NCI-H446 (cell line): ENCODE measurements at regions not wholly inside any gene's neighbourhood (a gene's known extent, or its start where the extent isn't known, plus 50 kb on each side); places are given as distances from the start of the nearest gene placed in this dataset.

Experiments used
- DNase-seq, 2 experiments: peaks; one replicate each; lab custom pipeline; 2025; lab: John Stamatoyannopoulos, UW

DNA sequence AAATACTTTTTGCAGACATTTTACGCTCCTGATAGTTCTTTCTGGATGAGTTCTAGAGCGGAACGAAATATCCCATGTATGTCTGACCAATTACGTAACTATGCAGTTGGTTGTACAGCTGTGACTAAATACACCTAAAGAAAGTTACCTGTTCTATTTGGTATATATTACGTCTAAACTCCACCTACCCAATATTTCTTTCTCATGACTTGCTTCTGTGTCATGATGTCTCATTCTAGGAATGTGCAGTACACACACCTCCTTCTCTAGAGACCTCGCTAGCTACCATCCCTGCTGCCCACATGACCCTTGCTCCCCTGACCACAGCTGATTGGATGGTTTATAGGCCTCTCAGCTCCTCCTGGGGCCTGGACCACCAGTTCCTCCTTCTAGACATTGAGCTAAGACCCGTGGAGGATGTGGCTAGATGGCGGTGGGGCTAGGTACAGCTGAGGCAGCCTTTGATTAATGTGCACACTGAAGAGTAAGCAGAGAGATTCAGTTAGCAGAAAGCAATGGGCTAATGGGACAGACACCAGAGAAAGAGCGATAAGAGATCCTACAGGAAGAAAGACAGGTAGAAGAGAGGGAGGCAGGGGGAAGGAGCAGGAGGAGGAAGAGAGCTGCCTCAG is 422.1 kb downstream of the COG6 start:
- no peak for DNase-seq

DNA sequence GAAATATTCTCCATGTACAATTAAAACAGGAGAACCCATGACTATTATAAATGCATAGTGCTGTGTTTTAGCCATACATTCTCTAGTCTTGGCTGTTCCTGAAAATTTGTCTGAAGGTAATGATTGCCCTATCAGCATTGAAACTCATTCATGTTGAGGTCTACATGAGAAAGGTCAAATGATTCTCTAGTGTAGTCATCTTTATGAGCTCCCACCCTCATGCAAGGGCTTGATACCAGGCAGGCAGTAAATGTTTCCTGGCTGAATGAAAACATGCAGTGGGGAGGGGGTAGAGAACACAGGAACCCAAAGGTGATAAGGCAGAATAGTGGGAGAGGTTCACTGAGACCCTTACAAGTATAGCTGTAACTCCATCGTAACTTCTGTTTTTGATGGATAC is 424.3 kb downstream of the COG6 start:
- no peak for DNase-seq

DNA sequence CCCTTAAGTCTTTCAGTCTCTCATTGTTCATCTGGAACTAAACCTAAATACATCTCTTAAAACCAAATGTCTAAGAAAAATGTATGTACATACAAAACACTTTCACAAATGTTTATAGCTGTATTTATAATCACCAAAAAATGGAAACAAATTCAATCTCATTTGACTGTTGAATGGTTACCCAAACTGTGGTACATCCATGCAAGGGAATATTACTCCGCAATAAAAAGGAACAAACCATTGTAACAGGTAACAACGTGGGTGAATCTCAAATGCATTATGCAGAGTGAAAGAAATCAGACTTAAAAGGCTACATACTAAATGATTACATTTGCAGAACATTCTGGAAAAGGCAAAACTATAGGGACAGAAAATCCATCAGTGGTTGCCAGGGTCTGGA is 425.2 kb downstream of the COG6 start:
- no peak for DNase-seq

DNA sequence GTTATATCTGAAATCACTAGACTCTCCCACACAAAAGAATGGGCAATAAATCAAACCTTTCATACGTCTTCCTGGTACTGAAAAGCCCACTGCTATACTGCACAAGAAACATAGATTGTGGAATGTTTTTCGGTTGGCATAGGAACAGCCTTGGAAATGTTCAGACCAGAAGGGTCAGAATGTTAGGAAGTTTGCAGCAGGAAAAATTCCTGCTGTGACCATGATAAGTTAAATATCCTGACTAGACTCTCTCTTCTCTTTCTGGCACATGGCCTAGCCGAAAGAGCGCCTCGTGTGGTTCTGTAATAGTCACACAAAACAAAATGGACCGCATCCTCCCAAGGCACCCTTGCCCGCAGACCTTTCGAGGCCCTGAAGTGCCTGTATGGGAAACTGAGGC is 427.2 kb downstream of the COG6 start:
- DNase-seq, result no peak

DNA sequence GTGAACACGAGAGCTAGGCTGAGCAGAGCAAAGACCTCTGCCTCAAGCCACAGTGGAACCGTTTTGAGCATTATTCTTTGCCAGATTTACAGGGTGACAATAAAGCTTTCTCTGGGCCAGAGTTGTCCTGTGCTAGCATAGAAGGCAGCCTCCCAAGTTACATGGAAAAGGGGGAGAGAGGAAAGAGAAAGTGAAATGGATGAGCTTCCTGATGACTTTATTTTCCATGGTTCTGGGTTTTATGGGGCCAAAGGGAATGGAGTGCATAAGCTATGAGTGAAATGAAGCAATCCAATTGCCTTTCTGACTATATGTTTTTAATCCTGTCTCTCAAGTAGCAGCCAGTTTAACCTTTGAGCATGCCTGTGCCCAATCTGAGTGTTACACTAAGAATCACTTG is 428.4 kb downstream of the COG6 start:
- DNase-seq, result no peak

DNA sequence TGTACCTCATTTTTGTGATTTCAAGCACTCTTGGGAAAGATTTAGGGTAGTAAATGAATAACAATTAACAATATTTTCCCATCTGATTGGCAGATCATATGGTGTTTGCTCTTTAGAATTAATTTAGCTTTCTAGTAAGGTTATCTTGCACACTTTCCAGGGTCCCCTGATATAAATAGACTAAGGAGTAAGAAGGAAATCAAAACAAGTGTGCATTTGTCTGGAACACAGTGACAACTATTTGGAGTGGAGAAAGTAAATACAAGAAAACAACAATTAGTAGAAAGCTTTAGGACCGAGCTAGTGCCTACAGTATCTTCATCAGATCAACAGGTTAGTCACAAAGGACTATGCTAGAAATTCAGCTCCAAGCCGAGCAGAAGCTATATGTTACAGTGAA is 429.5 kb downstream of the COG6 start:
- no peak for DNase-seq

DNA sequence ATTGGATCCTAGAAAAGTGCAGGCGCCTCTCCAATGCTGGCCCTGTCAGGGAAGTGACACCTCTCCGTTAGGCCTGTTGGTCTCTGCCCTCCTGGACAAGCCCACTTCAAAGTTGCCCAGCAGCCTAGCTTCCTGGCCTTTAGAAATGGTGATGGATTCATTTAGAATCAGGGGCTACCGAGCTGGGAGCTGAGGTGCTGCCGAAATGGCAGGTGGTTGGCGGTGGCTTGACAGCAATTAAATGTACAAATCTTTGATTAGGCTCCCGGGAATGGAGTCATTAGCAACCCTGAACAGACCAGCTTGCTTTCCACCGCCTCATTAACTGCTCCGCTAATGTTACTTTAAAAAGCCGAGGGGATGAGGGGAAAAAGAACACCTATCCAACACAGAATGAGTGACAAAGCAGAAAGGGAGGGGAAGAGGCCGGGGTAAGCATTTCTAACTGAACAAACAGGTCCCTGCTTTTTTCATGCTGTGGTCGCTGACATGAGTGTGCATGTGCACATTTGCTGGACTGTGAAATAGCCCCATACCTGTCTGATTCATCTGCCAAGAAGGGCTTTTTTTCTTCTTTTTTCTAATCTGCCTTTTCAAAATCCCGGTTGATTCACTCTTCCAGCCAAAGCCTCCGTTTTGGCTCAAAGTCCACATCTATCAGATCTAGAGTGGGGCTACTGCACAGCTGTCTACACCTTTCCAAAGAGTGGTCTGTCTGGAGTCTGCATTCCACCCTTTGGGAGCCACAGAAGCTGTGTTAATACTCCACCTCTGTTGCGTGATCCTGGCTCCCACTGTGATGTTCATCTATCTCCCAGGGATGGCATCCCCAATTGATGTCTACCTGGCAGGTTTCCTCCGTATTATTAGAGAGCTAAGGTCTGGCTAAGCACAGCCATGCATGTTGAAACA is 431.9 kb downstream of the COG6 start:
- peak; percentile 58 to 86 for DNase-seq

DNA sequence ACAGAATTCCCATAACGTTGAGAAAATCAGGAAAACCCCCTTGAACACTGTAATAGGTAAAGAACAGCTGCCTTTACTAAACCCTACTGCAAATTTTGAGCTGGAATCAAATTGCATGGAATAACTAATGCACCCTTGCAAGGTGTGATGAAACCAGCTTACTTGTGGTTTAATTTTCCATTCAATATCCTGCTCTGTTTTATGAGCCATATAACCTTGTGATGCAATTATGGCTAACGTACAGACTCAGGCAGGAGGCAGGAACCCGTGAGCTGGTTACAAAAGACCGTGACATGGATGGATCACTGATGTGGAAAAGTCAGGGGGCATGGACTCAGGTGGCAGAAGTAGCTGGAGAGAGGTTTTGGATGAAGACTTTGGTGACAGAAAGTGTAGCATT is 438.6 kb downstream of the COG6 start:
- no peak for DNase-seq

DNA sequence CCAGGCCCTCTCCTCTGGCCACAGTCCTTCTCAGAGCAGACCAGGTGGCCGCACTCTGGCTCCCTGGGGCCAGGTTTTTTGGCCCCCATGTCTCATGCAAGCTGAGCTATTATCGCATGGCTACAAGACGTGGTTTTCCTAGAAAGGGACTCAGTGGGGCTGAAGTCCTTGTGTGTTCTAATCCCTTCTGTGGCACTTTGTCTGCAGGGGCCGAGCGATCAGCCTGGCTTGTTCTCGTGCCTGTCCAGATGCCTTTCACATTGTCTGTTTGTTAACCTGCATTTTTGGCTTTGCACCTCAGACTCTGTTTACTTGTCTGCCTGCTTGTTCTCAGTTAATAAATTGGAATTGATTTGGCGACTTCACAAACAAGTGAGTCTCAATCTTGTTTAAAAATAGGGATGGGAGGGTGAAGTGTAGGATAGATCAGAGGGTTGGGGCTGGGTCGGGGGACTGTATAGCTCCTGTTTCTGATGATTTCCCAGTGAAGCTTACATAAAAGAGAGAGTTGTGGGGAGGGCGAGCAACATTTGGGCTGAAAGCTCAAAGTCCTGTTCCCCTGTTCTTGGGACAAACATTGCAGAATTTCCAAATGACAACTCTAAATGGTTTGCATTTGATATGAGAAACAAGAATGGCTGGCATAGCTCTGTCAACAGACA is 440.4 kb downstream of the COG6 start:
- DNase-seq, result no peak

DNA sequence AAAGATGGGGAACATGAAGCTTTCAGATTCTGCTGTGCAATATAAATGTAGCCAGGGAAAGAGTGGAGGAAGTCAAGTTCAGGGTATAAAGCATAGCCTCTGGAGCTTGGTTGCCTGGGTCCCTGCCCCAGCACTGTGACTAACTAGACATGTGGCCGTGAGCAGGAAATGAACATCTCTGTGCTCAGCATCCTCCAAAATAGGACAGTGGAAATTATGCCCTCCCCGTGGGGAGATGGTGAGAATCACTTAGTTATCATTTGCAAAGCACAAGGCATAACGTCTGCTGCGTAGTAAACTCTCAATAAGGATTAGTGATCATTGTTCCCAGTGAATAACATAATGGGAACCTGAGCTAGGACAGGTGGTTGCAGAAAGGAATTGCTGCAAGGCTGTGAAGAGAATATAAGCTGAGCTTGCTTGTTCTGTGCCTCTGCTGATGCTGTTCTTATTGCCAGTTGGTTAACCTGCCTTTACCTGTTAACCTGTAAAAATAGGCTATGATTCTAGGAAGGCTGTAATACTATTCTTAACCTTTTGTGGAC is 441.0 kb downstream of the COG6 start:
- no peak for DNase-seq

DNA sequence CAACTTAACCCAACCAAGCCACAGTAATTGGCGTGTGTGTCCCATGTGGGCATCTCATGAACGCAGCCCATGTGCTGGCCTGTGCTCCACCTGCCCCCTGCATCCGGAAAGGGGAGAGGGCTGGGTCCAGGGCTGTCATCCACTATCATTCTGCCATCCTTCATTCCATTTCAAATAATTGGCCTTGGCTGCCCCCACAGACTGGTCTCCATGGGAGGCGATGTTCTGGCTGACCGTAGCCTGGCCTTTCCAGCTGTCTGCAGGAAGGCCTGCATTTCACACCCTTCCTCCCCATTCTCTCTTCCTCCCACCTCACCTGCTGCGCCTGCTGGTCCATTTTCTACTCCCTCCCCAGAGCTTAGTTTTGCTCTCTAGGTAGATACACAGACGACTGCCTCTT is 442.8 kb downstream of the COG6 start:
- DNase-seq, result no peak

DNA sequence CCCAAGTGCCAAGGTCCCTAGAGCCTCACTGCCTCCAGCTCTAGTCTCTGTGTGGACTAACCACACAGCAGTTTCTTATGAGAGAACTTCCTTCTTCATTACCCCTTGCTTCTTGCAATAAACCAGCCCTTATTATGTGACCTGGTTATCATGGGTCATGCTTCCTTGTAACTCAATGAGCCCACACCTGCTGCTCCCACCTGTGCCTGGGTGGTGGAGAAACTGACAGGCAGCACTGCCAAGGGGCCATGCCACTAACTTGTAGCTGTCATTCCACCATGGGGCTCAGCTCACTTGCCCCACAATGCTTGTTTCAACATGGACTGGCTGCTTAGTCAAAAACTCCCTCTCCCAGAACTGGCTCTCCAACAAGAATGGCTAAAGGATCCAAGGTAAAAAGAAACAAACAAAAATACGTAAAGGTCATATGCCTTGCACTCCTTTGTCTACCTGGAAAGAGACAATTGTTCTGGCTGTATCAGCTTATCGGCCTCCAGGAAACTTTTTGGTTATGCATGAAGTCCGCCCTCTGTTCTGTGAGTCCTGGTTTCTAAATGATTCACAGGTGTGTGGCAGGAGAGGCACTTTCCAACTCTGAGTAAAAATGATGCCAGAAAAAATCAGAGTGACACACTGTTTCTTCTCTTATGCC is 446.4 kb downstream of the COG6 start:
- no peak for DNase-seq

DNA sequence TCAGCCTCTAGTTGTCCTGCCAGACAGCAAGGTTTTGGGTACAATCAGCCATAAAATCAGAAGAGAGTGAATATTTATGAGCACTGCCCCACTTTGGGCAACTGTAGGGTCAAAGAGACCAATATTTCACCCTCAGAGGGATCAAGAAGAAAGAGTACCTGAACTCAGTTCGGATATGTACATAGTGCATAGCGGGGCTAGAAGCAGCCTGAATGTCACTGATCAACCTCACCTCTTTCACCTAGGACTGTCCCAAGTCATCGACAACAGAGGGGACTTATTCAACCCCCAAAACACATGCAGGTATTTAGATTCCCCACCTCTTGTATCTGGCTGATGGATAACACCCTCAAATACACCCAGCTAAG is 446.9 kb downstream of the COG6 start:
- no peak for DNase-seq

DNA sequence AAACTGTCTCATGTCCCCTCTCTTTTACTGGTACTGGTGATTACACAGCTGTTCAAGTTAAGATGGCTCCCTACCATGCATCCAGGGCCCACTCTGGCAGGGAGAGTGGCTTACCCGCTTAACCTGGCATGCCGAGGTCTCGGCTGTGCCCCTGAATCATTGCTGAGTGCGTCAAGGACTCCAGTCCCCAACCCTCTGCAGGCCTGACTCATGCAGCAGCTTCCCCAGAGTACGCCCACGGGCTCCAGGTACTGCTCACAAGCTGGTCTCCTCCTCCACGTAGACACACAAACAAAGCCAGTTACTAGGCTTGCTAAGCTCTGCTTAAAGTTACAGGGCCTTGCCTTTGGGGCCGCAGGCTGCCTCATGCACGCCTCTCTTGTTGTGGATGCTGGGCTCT is 447.4 kb downstream of the COG6 start:
- no peak for DNase-seq

DNA sequence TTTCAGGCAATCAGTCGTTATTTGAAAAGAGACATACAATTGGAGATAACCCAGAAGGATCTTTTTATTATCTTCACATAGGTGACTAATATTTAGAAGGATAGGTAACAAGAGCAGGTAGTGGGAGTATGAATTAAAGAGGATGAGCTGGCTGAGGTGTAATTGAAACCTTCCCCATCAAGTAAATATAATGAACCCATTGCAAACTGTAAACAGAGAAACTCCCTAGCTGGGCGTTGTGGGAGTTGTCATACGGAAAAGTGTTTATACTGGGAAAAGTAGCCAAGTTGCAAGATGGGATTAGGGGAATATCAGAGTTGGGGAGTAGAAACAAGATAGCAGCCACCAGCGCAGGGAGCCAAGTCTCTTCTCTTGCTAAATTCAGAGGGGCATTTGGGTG is 448.4 kb downstream of the COG6 start:
- no peak for DNase-seq

DNA sequence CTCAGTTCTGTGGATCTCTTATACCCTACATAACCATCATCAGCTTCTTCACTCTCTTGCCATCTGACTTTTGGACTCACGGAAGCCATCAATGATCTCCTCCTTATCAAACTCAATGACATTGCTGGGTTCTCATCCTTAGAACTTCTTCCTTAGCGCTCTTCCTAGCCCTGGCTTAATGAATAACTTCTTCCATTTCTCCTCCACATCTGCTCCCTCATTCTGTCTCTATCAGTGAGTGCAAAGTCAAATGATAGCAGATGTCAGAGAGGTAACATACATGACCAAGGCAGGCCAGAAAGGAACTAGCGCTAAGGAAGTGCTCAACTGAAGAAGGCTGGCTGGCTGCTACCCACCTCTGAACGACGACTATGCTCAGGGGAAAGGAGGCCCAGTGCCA is 449.8 kb downstream of the COG6 start:
- DNase-seq, result no peak

DNA sequence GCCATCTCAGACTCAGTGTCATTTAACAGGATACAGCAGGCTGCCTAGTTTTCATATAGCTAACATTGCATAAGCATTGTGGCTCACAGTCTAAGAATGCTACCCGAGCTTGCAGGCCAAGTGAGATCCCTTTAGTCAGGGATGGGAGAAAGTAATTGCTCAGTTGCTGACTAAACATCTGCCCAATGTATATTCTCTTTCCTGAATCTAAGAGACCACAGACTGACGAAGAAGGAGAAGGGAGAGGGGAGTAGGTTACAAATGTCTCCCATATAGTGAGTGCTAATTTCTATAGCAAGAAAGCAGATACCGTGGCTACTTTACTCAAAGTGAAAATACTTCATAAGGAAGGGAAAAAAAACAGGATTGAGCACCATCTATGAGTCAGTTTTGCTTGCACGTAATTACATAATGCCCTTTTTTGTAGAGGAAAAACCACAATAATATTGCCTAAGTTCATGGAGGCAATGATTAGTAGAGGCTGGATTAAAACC is 453.9 kb downstream of the COG6 start:
- no peak for DNase-seq

DNA sequence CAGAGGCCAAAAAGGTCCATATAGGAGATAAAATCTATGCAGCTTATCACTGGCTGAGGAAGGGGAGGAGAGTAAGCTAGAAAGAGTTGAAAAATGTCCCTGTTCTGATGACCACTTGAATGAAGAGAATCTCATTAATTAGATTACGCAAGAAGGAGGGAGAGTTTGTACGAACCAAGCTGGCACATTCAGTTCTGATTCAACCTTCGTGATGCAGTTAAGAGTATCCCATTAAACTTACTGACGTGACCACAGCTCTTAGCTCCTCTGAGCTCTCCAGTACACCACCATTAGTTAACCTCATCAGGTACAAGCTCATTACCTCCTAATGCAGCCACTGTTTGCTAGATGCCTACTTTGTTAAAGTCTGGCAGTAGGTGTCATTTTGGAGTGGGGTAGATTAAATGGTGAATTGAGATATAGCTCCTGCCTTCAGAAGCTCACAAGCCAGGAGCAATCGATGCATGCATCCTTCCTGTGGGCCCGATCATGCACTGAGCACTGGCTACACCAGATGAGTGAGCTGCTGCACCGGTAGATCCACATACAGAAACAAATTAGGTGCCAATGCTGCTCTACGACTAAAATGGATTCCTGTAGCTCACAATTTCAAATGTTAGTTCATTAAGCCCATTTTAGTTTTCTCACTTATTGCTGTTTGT is 458.3 kb downstream of the COG6 start:
- DNase-seq, result no peak

DNA sequence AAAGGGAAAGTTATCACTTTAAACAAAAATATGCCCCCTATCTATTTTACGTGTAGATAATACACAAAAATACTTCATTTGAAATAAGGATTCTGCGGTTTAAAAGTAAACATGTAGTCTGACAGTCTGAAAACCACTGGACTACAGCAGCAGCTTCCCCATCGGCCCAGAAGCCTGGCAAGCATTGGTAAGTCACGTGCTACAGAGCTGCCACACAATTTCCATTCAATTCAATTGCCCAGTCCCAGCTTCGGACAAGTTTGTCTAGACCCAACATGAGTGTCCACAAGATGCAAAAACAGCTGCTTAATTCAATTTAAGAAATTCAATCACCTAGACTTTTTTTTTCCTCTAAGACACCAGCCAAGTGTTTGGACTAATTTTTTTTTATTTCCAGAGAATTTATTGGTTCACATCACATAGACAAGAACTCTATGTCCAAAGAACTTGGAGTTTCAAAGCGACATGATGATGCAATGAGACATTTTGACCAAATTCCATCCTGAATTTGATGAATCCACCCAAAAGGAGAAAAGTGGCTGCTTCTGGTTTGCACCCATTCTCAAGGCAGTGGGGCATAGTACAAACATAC is 458.9 kb downstream of the COG6 start:
- no peak for DNase-seq

DNA sequence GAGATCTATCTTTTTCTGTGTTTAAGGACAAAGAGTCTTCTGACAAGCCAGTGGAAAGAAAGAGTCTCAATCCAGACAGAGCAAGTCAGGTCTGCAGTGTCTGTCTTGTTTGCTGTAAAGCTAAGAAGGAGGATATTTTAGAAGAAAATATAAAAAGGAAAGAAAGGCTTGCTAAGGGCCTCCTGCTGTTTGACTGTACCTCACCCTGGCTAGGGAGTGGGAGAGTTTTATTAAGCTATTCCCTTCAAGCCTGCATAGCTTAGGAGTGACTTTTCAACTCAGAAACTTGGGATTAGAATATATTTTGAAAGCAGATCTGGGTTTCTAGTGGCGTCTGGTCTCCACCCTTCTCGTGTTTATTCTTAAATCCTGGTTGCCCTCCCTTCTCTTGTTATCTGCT is 460.0 kb downstream of the COG6 start:
- no peak for DNase-seq

DNA sequence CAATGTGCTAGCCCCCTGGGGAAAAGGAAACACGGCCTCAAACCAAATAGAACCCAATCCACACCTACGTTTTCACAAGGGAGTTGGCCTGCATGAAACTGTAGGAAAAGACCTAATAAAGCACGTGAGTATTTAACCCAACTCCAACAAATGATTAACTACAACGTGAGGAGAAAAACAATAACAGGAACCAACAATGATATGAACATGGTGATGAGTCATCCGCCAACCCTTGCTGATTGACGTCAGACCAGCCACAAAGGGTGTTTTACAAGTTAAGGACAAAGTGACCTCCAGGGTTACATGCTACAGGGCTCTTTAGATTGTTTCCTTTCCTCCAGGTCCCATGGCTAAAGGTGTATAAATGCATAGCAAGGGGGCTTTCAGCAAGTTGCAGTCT is 460.5 kb downstream of the COG6 start:
- DNase-seq, result no peak
